Stimulated activated CD8-positive, alpha-beta memory T cell treated with anti-CD3 and anti-CD28 coated beads, Interleukin-15, amount 100 ng/mL, for 1 hour (primary cell): ENCODE measurements at regions not wholly inside any gene's neighbourhood (a gene's known extent, or its start where the extent isn't known, plus 50 kb on each side); places are given as distances from the start of the nearest gene placed in this dataset.
"Not testable (repeated sequence)": the region's sequence is repeated elsewhere in the genome, so short reads cannot be mapped to it uniquely, and the experiment has no call there.

Source experiments
- DNase-seq: peaks from one replicate; pipeline ENCODE4 v3.0.0-alpha.2; 2020; ENCODE audit warnings: low read depth

DNA sequence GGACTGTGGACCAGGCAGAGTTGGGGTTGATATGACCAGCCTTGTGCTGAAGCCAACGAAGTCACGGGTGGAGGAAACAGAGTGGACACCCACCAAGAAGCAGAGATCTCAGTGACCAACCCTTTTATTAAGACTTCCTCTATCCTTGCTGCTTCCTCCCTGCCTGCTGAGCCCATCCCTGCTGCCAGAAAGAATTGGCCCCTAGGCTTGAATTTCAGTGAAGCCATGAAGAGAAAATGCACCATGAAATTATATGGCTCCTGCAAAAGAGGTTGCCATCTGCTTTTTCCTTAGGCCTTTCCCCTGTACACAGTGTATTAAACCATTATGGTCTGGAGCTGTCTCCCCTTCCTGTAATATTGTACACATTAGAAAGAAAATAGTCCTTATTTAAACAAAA is 246.7 kb downstream of the HS3ST3B1 start:
- DNase-seq: no peak

DNA sequence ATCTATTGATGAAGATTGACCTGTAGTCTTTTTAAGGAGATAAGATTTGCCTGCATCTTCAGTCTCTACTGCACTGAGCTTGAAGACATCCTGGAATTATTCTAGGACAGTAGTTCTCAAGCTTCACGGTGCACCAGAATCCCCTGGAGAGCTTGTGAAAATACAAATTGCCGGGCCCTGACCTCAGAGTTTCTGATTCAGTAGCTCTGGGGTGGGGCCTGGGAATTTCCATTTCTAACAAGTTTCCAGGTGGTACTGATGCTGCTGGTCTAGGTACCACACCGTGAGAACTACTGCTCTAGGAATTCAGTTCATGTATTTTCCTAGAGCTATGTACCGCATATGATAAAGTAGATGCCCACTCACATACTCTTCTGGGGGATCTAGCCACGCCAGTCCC is 246.1 kb downstream of the HS3ST3B1 start:
- DNase-seq: no peak

DNA sequence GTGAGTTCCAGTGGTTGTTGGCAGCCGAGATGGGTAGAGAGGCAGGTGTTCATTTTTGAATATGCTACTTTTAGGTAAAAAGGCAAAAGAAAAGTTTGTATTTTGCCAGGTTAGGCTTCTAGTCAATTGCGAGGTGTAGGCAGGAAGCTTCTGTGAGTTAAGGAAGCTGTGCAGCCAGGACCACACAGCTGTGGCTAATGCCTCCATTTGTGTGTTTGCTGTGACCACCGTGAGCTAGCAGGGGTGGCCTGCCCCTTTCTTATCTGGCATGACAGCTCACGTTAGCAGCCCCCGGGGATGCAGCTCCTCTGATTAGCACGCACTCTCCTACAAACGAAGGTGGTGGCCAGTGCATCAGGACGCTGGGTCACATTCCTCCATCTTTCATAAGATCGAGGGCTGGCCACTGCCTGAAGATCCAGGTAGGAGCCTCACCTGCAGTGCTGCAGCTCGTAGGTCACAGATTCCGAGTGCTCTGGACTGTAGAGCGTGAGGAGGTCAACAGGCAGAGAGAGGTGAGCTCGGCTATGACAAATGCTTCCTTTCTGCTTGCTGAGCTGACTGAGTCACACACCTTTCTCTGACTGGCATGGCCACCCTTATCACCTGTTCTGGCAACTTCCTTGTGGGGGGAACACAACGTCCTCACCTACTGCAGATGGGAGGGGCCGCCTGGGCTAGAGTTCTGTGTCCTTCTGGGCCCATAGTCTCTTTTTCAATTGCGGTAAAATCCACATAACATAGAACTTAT is 244.4 kb downstream of the HS3ST3B1 start:
- DNase-seq: no peak

DNA sequence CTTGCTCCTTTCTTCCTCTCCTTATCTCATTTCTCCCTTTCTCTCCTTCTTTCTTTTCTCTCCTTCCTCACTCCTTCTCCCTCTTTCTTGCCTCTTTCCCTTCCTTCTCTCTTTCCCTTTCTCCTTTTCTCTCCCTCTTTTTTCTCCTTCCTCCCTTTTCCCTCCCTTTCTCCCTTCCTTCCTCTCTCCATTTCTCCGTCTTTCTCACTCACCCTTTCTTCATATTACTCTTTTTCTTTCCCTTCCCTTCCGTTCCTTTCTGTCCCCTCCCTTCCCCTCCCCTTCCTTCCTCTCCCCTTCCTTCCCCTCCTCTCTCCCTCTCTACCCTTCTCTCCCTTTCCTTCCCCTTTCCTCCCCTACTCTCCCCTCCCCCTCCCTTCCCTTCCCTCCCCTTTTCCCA is 240.8 kb downstream of the HS3ST3B1 start:
- DNase-seq: no peak

DNA sequence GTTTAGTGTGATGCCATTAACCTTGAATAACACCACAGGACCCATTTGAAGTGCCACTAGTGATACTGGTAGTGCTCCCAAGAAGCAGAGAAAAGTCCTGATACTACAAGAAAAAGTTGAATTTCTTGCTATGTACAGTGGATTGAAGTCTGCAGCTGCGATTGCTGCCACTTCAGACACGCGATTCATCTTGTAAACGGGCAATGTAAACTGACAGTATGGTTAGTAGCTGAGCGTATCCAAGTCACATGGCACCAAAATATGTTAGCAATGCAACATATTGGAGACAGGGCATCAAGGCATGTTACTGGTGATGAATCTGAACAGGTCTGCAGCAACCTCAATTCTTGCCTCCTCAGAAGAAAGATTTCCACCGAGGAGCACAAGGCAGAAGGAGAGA is 238.9 kb downstream of the HS3ST3B1 start:
- no peak for DNase-seq

DNA sequence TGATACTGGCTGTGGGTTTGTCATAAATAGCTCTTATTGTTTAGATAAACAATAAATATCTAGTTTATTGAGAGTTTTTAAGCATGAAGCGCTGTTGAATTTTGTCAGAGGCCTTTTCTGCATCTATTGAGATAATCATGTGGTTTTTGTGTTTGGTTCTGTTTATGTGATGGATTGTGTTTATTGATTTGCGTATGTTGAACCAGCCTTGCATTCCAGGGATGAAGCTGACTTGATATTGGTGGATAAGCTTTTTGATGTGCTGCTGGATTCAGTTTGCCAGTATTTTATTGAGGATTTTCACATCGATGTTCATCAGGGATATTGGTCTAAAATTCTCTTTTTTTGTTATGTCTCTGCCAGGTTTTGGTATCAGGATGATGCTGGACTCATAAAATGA is 231.4 kb downstream of the HS3ST3B1 start:
- not testable (repeated sequence) for DNase-seq

DNA sequence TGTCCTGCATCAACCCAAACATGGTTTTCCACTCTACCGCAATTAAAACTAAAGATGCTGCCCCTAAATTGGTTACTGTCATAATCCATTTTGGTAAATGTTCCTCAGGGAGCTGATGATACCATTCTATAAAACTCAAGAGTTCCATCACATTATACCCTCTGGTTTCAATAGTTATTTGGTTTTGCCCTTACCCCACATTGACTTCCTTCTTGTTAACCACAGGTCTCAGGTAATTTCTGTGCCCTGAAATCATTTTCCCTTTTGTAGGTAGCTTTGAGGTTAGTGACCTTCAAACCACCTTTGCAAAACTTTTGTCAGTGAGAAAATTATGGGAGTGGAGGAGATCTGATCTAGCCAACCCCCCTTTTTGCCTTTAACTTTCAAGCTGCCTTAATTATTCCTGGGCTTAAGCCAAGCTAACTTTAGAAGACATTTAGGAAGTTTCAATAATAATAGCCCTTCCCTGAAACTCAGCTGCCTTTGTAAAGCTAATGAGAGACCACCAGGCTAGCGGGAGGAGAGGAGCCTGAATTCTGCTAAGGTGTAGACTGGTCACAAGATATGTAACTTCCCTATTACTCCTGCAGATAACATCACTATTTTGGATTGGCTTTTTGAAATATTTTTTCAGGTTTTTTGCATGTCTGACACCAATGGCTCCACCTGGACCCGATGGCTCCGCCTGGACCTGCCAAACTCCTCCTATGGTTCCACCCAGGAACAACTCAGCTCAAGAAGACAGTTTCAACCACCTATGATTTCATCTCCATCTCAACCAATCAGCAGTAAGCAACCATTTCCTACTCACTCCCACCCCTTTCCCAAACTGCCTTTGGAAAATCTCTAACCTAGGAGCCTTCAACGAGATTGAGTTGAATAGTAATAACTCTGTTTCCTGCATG is 224.9 kb downstream of the HS3ST3B1 start:
- DNase-seq: no peak

DNA sequence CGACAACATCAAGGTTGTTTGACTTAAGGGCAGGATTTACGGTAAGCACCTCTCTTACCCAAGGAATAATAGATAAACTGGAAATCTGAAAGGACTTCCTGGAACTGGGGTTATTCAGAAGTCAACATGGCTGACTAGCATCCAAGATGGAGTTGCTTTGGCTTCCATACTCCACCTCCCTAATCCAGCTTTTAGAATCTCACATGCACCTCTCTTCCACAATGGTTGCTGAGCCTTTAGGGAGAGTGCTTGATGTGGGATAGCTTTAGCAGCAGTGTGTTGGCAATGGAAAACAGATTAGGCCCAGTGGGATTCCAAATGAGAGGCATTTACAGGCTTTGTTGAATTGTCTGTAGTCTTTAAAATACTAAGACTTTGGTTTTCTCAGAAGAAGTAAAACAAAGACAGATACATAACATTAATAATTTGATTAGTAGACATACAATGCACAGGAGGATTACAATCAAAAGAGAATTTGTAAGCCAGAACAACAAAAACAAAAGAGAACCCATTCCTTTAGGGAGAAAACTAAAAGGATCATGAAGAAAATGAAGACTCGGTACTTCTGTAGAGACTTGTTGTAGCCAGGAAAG is 222.0 kb downstream of the HS3ST3B1 start:
- DNase-seq: no peak

DNA sequence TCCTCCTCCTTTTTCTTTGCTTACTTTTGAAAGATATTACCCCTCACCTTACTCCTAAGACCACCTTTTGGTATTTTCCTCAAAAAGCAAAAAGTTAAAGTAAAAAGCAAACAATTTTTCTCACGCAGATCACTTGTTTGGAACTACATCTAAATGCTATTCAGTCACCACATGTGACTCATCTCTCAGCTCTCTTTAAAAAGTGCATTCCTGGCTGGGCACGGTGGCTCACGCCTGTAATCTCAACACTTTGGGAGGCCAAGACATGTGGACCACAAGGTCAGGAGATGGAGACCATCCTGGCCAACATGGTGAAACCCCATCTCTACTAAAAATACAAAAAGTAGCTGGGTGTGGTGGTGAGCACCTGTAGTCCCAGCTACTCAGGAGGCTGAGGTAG is 218.0 kb downstream of the HS3ST3B1 start:
- DNase-seq: not testable (repeated sequence)

DNA sequence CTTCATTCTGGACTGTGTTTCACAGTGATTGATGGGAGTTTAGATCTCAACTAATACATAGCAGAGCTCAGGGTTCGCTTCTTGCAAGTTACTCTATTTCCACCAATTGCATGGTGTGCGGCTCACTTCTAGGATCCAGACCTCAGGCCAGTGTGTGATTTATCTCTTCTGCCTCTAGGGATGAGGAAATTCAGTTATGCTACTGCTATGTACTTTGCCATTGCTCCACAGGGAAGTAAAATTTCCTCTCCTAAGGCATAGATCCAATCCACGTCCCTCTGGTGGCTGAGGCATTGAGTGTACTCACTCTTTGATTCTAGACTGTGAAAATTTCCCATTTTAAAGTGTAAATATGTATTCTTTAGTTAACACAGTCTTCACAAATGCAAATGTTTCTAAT is 214.1 kb downstream of the HS3ST3B1 start:
- no peak for DNase-seq

DNA sequence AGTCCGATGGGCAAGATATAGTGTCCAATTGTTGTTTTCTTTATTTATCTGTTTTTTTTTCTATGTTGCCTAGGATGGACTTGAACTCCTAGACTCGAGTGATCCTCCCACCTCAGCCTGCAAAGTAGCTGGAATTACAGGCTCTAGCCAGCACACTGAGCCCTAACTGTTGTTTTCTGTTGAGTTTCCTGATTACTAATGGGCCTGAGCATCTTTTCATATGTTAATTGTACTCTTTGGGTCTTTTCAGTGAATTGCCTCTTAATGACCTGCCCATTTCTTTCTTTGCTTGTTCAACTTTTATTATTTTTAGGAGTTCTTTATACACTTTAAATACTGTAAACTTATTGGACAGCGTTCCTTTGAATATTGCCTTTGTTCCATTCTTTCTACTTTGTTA is 213.0 kb downstream of the HS3ST3B1 start:
- DNase-seq: no peak

DNA sequence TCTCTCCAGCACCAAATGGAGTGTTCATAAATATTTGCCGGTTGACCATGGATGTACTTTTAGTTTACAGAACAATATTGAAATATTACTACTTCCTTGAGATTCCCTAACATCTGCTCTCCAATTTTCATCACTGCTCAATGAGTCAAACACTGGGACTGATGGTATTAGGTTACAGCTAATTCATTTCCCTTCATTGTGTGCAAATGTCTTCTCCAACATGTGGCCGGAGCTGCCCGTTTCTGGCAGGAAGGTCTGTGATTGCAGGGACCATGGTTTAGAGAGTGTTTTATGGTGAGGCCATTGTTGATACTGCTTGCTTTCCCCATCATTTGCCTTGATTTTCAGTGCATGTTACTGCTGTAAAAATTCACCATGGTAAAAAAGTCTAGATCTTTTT is 209.3 kb downstream of the HS3ST3B1 start:
- no peak for DNase-seq

DNA sequence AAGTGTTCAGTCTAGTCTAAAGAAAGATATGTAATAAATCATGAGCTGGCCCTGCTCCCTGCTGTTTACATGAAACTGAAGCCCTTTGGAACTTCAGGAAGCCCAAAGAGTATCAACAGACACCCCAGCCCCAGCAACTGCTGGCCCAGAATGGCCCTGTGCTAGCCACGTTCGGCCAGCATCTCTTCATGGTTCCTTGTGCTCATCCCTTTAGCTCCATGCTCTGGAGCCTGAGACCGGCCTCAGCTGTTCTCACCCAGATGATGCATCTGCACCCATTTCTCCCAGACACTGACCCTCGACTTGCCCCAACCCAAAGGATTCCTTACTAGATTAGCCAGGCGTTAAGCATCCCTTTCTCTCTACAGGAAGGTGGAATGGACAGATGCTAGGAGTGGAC is 207.3 kb downstream of the HS3ST3B1 start:
- DNase-seq: no peak

DNA sequence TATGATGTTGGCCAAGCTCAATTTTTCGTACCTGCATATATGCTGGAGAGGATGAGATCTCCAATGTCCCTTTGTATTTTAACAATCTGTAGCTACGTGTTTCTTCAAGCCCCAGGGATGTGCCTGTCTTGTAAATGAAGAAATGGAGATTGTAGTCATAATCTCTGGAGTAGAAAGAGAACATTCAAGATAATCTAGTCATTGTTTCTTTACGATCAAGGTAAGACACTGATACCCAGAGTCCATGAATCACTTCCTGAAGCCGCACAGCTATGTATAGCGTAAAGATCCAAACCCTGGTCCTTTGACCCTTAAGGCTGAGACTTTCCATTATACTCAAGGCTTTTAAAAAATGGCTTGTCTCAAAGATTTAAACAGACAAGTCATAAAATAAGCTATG is 205.5 kb downstream of the HS3ST3B1 start:
- DNase-seq: no peak

DNA sequence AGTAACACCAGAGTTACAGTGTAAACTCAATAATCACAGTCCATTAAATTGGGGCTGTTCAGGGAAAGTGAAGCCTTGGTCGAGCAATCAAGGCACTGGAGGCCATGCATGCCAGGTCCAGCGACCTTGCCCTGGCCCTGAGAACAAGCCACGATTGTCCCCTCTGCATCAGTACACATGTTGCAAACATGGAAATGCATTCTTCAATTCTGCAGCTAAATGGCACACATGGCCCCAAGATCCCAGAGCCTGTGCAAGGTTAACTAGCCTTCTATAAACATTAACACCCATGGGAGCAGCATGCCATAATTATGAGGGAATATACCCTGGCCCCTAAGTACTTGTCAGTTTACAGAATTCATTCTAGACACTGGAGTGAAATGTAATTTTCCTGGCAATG is 204.7 kb downstream of the HS3ST3B1 start:
- DNase-seq: no peak

DNA sequence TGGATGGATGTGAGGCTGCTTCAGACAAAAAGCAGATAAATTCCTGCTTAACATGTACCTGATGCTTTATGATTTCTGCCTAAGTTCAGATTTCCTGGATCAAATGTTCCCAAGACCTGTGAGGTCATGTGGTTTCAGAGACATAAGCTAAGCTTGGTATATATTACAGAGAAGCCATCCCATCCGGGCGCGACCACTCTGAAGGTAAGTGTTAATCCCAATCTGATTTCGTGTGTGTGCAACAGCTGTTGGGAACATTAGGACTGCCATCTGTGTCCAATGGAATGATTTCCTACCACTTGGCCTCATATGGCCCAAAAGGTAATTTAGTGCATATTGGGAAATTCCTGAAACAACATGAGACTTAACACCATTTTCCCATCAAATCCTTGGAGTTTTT is 199.1 kb downstream of the HS3ST3B1 start:
- DNase-seq: no peak

DNA sequence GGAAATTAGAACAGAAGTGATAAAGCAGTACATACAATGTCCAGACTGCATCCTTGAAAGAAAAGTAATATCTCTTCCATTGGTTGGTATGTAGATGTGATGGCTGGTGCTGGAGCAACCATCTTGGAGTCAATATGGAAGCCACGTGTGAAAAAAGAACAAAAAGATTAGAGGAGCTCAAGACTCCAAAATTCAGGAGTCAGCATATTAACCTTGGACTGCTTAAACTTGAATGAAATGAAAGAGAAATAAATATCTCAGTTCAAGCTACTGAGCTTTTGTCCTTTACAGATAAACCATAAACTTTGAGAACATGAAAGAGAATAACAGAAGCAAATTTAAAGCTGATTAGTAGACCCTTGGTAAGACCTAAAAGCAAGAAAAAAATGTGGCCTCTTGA is 197.9 kb downstream of the HS3ST3B1 start:
- DNase-seq: no peak

DNA sequence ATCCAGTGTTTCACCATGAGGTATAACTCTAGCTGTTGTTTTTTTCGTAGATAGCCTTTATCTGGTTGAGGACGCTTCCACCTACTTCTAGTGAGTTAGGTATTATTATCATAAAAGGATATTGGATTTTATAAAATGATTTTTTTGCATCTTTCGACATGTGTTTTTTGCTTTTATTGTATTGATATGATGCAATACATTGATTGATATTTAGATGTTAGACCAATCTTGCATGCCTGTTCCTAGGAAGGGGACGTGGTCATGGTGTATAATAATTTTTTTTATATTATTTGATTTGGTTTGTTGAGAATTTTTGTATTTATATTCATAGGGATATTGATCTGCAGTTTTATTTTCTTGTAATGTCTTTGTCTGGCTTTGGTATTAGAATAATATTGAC is 193.3 kb downstream of the HS3ST3B1 start:
- DNase-seq: no peak

DNA sequence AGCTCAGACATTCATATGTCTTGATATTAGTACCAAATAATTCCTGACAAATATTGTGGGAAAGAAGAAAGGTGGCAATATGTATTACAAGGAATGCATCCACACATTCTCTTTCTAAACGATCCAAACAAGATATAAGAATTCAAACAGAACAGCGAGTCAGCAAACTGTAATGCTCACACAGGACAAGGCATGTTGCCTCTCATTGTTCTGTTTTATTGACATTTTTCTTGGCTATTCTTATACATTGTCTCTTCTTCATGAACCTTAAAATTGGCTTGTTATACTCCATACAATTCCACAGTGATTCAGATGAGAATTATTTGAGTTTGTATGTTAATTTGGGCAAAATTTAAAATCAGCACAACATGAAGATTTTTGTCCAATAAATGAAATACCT is 189.1 kb downstream of the HS3ST3B1 start:
- no peak for DNase-seq

DNA sequence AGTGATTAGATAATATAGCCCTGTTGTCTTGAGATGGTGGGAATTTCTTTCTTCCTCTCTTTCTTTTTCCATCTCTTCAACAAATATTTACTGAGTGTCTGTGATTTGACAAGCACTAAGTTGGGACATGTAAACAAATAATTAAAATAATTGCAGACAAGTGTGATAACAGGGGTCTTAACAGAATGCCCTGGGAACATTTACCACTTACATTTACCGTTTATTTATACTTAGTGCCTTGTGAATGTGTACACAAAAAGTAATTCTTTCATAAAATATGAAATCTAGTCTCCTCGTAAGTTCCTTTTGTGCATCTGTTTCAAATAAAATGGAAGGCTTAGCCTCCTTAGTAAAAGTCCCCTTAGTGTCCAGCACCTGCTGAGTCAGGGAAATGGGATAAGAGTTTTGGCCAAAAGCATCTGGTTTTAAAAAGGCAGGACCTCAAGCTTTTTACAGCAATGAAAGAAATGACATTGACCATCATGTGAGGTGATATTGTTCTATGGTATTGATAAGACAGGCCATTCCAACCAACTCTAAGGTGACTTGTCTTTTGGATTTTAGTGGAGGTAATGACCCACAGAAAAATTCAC is 188.2 kb downstream of the HS3ST3B1 start:
- DNase-seq: no peak

DNA sequence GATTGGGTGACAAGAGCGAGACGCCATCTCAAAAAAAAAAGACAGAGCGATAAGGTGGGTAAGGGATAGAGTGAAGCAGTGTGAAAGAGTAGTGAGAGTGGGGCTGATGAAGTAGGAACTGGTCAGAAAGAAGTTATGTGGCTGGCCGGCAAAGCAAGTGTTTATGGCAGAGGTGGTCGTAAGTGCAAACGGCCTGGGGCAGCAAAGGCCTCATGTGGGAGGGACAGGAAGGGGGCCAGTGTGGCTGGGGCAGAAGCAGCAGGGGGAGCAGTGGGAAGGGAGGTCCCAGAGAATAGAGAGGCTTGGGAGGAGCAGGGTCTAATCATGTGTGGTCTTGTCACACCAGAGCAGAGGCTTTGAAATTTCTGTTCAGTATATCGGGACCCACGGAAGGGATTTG is 186.2 kb downstream of the HS3ST3B1 start:
- no peak for DNase-seq

DNA sequence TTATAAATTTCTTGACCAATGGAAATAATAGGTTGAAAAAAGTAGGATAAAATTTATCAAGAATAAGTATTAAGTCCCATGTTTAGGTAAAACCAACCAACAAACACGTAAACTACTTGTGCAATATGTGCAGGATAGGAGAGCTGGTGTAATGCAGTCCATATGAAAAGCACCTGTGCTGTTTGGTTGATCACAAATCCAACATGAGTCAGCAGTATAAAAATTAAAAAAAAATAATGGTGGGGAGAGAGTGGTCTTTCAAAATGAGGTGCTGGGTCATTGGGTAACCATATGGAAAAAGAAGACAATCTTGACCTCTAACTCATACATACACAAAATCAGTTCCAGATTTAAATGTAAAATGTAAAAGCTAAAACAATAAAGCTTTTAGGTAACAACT is 181.8 kb downstream of the HS3ST3B1 start:
- no peak for DNase-seq

DNA sequence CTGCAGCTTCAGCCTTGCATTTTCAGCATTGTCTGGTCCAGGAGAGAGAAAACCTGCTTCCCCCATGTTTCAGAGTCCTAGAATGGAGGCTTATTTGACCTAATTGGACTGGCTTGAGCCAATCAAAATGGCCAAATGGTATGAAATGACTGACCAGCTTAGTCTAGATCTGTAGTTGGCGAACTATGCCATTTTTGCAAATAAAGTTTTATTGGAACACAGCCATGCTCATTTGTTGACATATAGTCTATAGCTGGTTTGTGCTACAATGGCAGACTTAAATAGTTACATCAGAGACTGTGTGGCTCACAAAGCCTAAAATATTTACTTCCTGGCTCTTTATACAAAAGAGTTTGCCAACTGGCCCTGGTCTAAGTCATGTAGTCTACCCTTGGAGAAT is 180.8 kb downstream of the HS3ST3B1 start:
- no peak for DNase-seq
